Right lobe of liver (tissue), 4 donors: ENCODE measurements at regions not wholly inside any gene's neighbourhood (a gene's known extent, or its start where the extent isn't known, plus 50 kb on each side); places are given as distances from the start of the nearest gene placed in this dataset.

Source experiments
- CTCF ChIP-seq, 4 donors: fragments of 200-600 bp in 3 of 4; fragments of 450-650 bp in 1 of 4; IDR thresholded peaks; one replicate each; pipeline versions ENCODE4 v1.5.1 to v1.8.0; 2016 to 2022; ENCODE audit warnings: antibody characterized with exemption in 4 of 4, mild to moderate bottlenecking in 2 of 4
- POLR2A ChIP-seq: fragments of 450-650 bp; IDR thresholded peaks from one replicate; pipeline ENCODE4 v1.6.1; 2017; ENCODE audit warnings: antibody characterized with exemption, mild to moderate bottlenecking
- donor health status: DM: no; HTN: no; CAD: no.
- donor health status: DM: no; HTN: no; CAD: no.
- donor health status: DM: no; HTN: yes; CAD: no.

GRCh38 chr3:105274536-105274935, 92.2 kb upstream of the ALCAM start:
- TF ChIP-seq CTCF (IDR thresholded peaks at IDR 0.05) (no peak), POLR2A (no peak)
